Ishikawa (cell line): ENCODE measurements at regions not wholly inside any gene's neighbourhood (a gene's known extent, or its start where the extent isn't known, plus 50 kb on each side); places are given as distances from the start of the nearest gene placed in this dataset.

Experiments used
- CEBPB ChIP-seq: IDR thresholded peaks from 2 replicates; pipeline ENCODE4 v1.6.1; 2012
- CREB1 ChIP-seq: IDR thresholded peaks from 2 replicates; pipeline ENCODE4 v1.6.1; 2012; ENCODE audit warnings: low read depth
- EGR1 ChIP-seq: IDR thresholded peaks from 2 replicates; pipeline ENCODE4 v1.6.1; 2012
- EP300 ChIP-seq: IDR thresholded peaks from 2 replicates; pipeline ENCODE4 v1.6.1; 2012; ENCODE audit warnings: borderline replicate concordance
- FOXM1 ChIP-seq: IDR thresholded peaks from 2 replicates; pipeline ENCODE4 v1.6.1; 2012; ENCODE audit warnings: low read depth, borderline replicate concordance
- NFIC ChIP-seq: IDR thresholded peaks from 2 replicates; pipeline ENCODE4 v1.6.1; 2012
- RAD21 ChIP-seq: IDR thresholded peaks from 2 replicates; pipeline ENCODE4 v1.6.1; 2012; ENCODE audit warnings: low read depth
- TAF1 ChIP-seq: IDR thresholded peaks from 2 replicates; pipeline ENCODE4 v1.6.1; 2012; ENCODE audit warnings: low read depth, mild to moderate bottlenecking
- TCF12 ChIP-seq: IDR thresholded peaks from 2 replicates; pipeline ENCODE4 v1.6.1; 2012; ENCODE audit warnings: low read depth
- TEAD4 ChIP-seq: IDR thresholded peaks from 2 replicates; pipeline ENCODE4 v1.6.1; 2012
- YY1 ChIP-seq: IDR thresholded peaks from 2 replicates; pipeline ENCODE4 v1.6.1; 2012; ENCODE audit warnings: low read depth
- ZBTB7A ChIP-seq: IDR thresholded peaks from 2 replicates; pipeline ENCODE4 v1.6.1; 2012; ENCODE audit warnings: low read depth
- TF ChIP-seq, protein P1 (sequence below): IDR thresholded peaks from 2 replicates; pipeline ENCODE4 v1.6.1; 2012
- TF ChIP-seq, protein P2 (sequence below): IDR thresholded peaks from 2 replicates; pipeline ENCODE4 v1.6.1; 2012; ENCODE audit warnings: low read depth, mild to moderate bottlenecking
- TF ChIP-seq, protein P3 (sequence below): IDR thresholded peaks from 2 replicates; pipeline ENCODE4 v1.6.1; 2012

DNA sequence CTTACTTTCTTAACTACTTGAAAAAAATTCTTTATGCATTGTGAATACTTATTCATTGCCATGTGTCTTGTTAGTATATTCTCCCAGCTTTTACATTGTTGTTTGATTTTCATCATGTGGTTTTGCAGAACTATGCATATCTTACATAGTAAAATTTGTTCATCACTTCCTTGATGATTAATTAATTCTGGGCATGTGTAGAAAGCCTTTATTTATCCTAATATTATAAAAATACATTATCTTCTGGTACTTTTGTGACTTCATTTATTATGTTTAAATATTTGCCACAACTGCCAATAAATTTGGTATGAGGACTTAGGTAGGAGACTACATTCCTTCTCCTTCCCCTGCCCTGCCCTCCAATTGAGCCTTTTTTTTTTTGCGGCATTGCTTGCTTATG lies 166.0 kb upstream of the ZNF32 start:
- TF ChIP-seq TAF1 (no peak), YY1 (no peak), CEBPB (no peak), RAD21 (no peak), EP300 (no peak), EGR1 (no peak), TCF12 (no peak), FOXM1 (no peak), CREB1 (no peak), TEAD4 (no peak), NFIC (no peak), ZBTB7A (no peak)
- TF ChIP-seq, protein P1, sequence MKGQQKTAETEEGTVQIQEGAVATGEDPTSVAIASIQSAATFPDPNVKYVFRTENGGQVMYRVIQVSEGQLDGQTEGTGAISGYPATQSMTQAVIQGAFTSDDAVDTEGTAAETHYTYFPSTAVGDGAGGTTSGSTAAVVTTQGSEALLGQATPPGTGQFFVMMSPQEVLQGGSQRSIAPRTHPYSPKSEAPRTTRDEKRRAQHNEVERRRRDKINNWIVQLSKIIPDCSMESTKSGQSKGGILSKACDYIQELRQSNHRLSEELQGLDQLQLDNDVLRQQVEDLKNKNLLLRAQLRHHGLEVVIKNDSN = no peak
- TF ChIP-seq, protein P2, sequence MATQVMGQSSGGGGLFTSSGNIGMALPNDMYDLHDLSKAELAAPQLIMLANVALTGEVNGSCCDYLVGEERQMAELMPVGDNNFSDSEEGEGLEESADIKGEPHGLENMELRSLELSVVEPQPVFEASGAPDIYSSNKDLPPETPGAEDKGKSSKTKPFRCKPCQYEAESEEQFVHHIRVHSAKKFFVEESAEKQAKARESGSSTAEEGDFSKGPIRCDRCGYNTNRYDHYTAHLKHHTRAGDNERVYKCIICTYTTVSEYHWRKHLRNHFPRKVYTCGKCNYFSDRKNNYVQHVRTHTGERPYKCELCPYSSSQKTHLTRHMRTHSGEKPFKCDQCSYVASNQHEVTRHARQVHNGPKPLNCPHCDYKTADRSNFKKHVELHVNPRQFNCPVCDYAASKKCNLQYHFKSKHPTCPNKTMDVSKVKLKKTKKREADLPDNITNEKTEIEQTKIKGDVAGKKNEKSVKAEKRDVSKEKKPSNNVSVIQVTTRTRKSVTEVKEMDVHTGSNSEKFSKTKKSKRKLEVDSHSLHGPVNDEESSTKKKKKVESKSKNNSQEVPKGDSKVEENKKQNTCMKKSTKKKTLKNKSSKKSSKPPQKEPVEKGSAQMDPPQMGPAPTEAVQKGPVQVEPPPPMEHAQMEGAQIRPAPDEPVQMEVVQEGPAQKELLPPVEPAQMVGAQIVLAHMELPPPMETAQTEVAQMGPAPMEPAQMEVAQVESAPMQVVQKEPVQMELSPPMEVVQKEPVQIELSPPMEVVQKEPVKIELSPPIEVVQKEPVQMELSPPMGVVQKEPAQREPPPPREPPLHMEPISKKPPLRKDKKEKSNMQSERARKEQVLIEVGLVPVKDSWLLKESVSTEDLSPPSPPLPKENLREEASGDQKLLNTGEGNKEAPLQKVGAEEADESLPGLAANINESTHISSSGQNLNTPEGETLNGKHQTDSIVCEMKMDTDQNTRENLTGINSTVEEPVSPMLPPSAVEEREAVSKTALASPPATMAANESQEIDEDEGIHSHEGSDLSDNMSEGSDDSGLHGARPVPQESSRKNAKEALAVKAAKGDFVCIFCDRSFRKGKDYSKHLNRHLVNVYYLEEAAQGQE = no peak
- TF ChIP-seq, protein P3, sequence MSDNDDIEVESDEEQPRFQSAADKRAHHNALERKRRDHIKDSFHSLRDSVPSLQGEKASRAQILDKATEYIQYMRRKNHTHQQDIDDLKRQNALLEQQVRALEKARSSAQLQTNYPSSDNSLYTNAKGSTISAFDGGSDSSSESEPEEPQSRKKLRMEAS = no peak

DNA sequence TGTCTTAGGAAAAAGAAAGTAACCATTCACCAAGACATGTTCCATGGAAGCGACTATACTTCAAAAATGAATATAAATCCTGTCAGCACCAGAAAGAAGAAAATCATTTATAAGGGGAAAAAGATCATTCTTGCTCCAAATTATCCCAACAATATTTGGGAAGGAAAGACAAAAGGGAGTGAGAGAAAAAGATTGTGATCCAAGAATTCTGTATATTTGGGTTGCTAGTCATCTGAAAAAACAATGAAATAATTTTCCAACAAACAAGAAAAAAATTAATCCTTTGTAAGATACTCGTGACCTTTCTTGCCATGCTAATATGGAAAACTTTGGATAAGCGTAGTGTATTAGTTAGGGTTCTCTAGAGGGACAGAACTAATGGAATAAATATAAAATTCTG lies 163.2 kb upstream of the ZNF32 start:
- no peak for TF ChIP-seq EGR1
- TF ChIP-seq, protein P3 = no peak
- TF ChIP-seq, protein P2 = no peak
- no peak for TF ChIP-seq YY1
- TF ChIP-seq TCF12 = no peak
- no peak for TF ChIP-seq NFIC
- TF ChIP-seq ZBTB7A = no peak
- TF ChIP-seq CEBPB = no peak
- TF ChIP-seq RAD21 = no peak
- TF ChIP-seq TEAD4 = no peak
- TF ChIP-seq CREB1 = no peak
- TF ChIP-seq FOXM1 = no peak
- no peak for TF ChIP-seq TAF1
- TF ChIP-seq, protein P1 = no peak
- no peak for TF ChIP-seq EP300

DNA sequence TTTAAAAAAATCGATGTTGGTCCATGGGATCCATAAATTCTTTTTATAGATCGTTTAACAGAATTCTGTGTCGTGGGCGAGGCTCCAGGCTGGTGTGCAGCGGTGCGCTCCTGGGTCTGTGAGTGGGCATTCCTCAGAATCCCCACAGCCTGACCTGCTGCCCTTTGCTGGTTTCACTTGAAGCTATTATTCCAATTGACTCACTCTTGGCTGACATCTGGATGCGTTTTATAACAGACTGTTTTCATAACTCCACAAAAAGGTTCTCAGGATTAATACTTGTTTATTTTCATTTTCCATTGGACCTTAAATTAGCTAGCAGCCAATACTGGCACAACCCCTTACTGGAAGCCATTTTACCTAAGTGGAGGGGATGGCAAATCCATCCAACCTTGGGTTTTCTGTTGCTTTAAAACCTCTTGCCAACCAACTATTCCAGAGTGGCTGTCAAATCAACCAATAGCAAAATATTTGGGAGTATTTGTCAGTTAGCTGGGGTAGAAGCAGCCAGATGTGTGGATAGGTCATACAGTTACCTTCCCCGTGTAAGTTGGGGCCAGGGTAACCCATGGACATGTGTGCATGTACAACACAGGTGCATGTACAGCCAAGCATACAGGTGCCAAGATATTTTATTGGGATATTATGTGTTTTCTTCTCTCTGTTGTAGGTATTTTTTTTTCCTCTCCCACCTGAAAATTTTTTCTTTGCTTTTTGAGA lies 160.7 kb upstream of the ZNF32 start:
- TF ChIP-seq NFIC (no peak), CEBPB (no peak), TAF1 (no peak), TCF12 (no peak)
- TF ChIP-seq, protein P1 = no peak
- TF ChIP-seq, protein P3 = no peak

DNA sequence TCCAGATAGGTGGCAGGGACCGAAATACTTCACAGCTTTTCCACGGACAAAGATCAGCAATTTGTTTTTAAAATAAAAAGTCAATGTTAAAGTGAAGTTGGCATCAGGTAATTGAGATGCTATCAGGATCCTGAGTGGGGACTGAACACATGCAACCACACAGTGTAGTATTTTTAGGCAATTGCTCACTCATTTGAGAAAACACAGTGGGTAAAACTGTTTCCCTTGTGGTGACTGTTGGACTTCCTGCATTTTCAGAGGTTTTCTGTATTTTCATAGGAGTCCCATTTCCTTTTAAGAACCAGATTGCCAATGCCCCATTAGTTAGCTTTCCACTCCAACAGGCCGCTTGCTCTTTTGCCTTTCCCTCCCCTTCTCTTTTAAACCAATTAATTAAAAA lies 159.5 kb upstream of the ZNF32 start:
- TF ChIP-seq TCF12 = no peak
- TF ChIP-seq EP300 = no peak
- no peak for TF ChIP-seq FOXM1
- no peak for TF ChIP-seq YY1
- TF ChIP-seq NFIC = no peak
- TF ChIP-seq EGR1 = no peak
- TF ChIP-seq CREB1 = no peak
- TF ChIP-seq TAF1 = no peak
- no peak for TF ChIP-seq RAD21
- TF ChIP-seq TEAD4 = no peak
- TF ChIP-seq, protein P3 = no peak
- no peak for TF ChIP-seq ZBTB7A
- TF ChIP-seq, protein P2 = no peak
- TF ChIP-seq CEBPB = no peak
